ENCODE measurements at regions not wholly inside any gene's neighbourhood (a gene's known extent, or its start where the extent isn't known, plus 50 kb on each side); places are given as distances from the start of the nearest gene placed in this dataset.

GRCh38 chr4:3371033-3372001 is 70.5 kb upstream of the HGFAC start:
- intact Hi-C loops (cut with DNase I; ENCODE audit: low total_unique reads), result no loop called here
- Histone ChIP-seq H3K27me3 (replicated peaks in 1 of 7) (peaks cover 0 to 24% (median 0%) of the 10 kb centered on the region in 7 donors), H3K36me3 (peaks cover 0 to 5% (median 0%) of the 10 kb centered on the region in 6 donors), H3K27ac (peak overlapping the region in 1 of 8 donors; percentile 5), H3K4me1 (peaks cover 32 to 61% (median 50%) of the 10 kb centered on the region in 6 donors), H3K9me3 (no peaks in the 10 kb centered on the region), H3K4me3 (peak overlapping the region in 1 of 8 donors; percentile 4)
- DNase-seq, result peak; percentile 56
- 73 to 80% (median 78%) methylated on average over 33 to 34 of the region's 34 CpGs for WGBS, 5 donors
- TF ChIP-seq POLR2AphosphoS5 (IDR thresholded peaks at IDR 0.05) (no peak), POLR2A (IDR thresholded peaks at IDR 0.05) (no peak), CTCF (IDR thresholded peaks at IDR 0.05 in 8 of 11, conservative IDR thresholded peaks at IDR 0.05 in 3 of 11) (no peak)

GRCh38 chr4:3372264-3372932 is 69.4 kb upstream of the HGFAC start:
- peak overlapping the region in 6 of 8 donors; percentile 6 to 79 (median 62) for H3K27ac ChIP-seq

DNA sequence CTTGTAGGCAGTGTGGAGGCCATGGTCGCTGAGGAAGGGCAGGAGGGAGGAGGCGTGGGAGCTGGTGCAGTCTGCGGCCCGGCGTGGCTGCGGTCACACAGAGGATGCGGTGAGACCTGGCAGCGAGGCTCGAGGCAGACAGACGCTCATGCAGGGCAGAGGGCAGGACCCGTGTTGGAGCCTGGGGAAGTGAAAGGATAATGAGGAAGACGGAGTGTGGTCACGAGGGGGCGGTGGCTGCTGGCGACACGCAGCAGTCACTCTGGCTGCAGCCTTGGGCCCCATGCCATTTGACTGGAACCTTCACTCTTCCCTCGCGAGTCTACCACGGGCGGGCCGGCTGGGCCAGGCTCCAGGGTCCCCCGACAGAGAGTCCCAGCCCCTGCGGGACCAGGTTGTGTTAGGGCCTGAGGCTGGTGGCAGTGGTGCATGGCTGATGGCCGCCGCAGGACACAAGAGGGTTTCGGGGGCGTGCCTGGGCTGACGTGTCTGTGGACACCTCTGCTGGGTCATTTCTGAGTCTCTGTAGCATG is 68.8 kb upstream of the HGFAC start:
- Histone ChIP-seq H3K27me3 (replicated peaks in 1 of 7) (peaks cover 0 to 24% (median 0%) of the 10 kb centered on the region in 7 donors), H3K27ac (peak overlapping the region in 6 of 8 donors; percentile 6 to 79 (median 62)), H3K4me3 (peak overlapping the region in 2 of 8 donors; percentile 11 to 44), H3K4me1 (peaks cover 32 to 61% (median 50%) of the 10 kb centered on the region in 6 donors), H3K36me3 (peaks cover 0 to 5% (median 0%) of the 10 kb centered on the region in 6 donors), H3K9me3 (no peaks in the 10 kb centered on the region)
- TF ChIP-seq CTCF (IDR thresholded peaks at IDR 0.05 in 8 of 11, conservative IDR thresholded peaks at IDR 0.05 in 3 of 11), result peak in 2 of 11 experiments; percentile 16 to 24
- TF ChIP-seq POLR2A (IDR thresholded peaks at IDR 0.05), result no peak
- TF ChIP-seq POLR2AphosphoS5 (IDR thresholded peaks at IDR 0.05), result peak; percentile 76 to 87 (median 80)
- DNase-seq, result peak; percentile 89
- WGBS, 5 donors, result 37 to 57% (median 41%) methylated on average over 23 to 28 of the region's 28 CpGs
- intact Hi-C loops (cut with DNase I; ENCODE audit: low total_unique reads), result no loop called here

More at GRCh38 chr4:3372264-3372932, 69.4 kb upstream of the HGFAC start:
- Histone ChIP-seq H3K4me3 (peak overlapping the region in 2 of 8 donors; percentile 11 to 44), H3K9me3 (no peaks in the 10 kb centered on the region), H3K4me1 (peaks cover 32 to 61% (median 50%) of the 10 kb centered on the region in 6 donors), H3K36me3 (peaks cover 0 to 5% (median 0%) of the 10 kb centered on the region in 6 donors), H3K27me3 (replicated peaks in 1 of 7) (peaks cover 0 to 24% (median 0%) of the 10 kb centered on the region in 7 donors)
- DNase-seq, result peak; percentile 75
- WGBS, 5 donors, result 64 to 83% (median 73%) methylated on average over 8 to 23 of the region's 23 CpGs
- TF ChIP-seq POLR2A (IDR thresholded peaks at IDR 0.05) (no peak), POLR2AphosphoS5 (IDR thresholded peaks at IDR 0.05) (no peak), CTCF (IDR thresholded peaks at IDR 0.05 in 8 of 11, conservative IDR thresholded peaks at IDR 0.05 in 3 of 11) (no peak)
- intact Hi-C loops (cut with DNase I; ENCODE audit: low total_unique reads), result no loop called here

All from spleen (tissue), 11 donors.